ENCODE measurements at regions not wholly inside any gene's neighbourhood (a gene's known extent, or its start where the extent isn't known, plus 50 kb on each side); places are given as distances from the start of the nearest gene placed in this dataset.

- no peak overlapping the region for H3K27ac ChIP-seq (ENCODE audit: low read depth, low read length)
- no peaks in the 10 kb centered on the region for H3K27me3 ChIP-seq (replicated peaks in 1 of 4; ENCODE audit: control insufficient read depth in 3 of 4, extremely low read depth in 1 of 4, insufficient read depth in 3 of 4, low read length in 3 of 4)
- H3K23me2 ChIP-seq (ENCODE audit: low read depth, low read length): no peaks in the 10 kb centered on the region
- no peaks in the 10 kb centered on the region for H3K79me2 ChIP-seq (ENCODE audit: control insufficient read depth in 1 of 2, insufficient read depth in 2 of 2, low read length in 2 of 2)
- H2BK15ac ChIP-seq (ENCODE audit: low read length): no peak overlapping the region
- H3K4me3 ChIP-seq (ENCODE audit: extremely low read depth in 1 of 4, insufficient read depth in 2 of 4, low read depth in 3 of 4, low read length in 4 of 4): no peak overlapping the region
- H3K79me1 ChIP-seq (ENCODE audit: low read depth, low read length): no peaks in the 10 kb centered on the region
- H3K4me2 ChIP-seq (ENCODE audit: insufficient read depth in 1 of 2, low read depth in 2 of 2, low read length in 2 of 2): no peak overlapping the region
- H2BK12ac ChIP-seq (ENCODE audit: low read depth, low read length): no peak overlapping the region
- no peak overlapping the region for H3K9ac ChIP-seq (replicated peaks in 1 of 4; ENCODE audit: extremely low read depth in 1 of 4, low read depth in 3 of 4, low read length in 3 of 4)
- DNase-seq (ENCODE audit: low read depth in 1 of 2, low spot score in 2 of 2) (no peak), FAIRE-seq (no peak)
- 93% methylated on average over 7 of the region's 7 CpGs; no CpG with 5 or more reads in 1 of the 2 experiments for WGBS, 2 experiments (ENCODE audit: extremely low coverage in 1 of 2, insufficient coverage in 1 of 2, insufficient read length in 1 of 2, insufficient replicate concordance in 2 of 2, low coverage in 1 of 2, low lambda C conversion rate in 2 of 2, missing lambda C conversion rate in 1 of 2)
- TF ChIP-seq TBP (IDR thresholded peaks at IDR 0.05; ENCODE audit: low read depth, low read length): no peak
- 0 out of 4 replicates have a peak, but pooled peaks cover 0 to 2% of the 10 kb centered on the region in 2 experiments for H3K9me3 ChIP-seq (ENCODE audit: insufficient read depth in 2 of 2, low read depth in 1 of 2, low read length in 1 of 2)
- H3K4me1 ChIP-seq (replicated peaks in 1 of 4; ENCODE audit: control insufficient read depth in 3 of 4, insufficient read depth in 4 of 4, low read length in 3 of 4): no peaks in the 10 kb centered on the region; a peak in 1 of 7 replicates
- H2BK120ac ChIP-seq (replicated peaks; ENCODE audit: low read depth, low read length): no peak overlapping the region
- H2BK5ac ChIP-seq (ENCODE audit: low read depth, low read length): no peak overlapping the region
- ChIA-PET POLR2A (ENCODE audit: partially characterized antibody) (no interaction called here), CTCF (ENCODE audit: partially characterized antibody) (interaction anchor here (0.6 kb wide), 1 partner anchor 119 kb away, joined by 3 read pairs; no protein-coding TSS in a partner anchor)
- H4K20me1 ChIP-seq (replicated peaks in 1 of 2; ENCODE audit: control insufficient read depth in 1 of 2, insufficient read depth in 2 of 2, low read length in 2 of 2): no peaks in the 10 kb centered on the region
- H3K4ac ChIP-seq (replicated peaks; ENCODE audit: insufficient read length, low read depth, low read length): no peak overlapping the region
- no peak overlapping the region for H2AK5ac ChIP-seq (ENCODE audit: low read depth, low read length)
- H3K18ac ChIP-seq (ENCODE audit: extremely low read depth, low read length): no peak overlapping the region
- H3K23ac ChIP-seq (ENCODE audit: insufficient read length): no peak overlapping the region
- H2BK20ac ChIP-seq (ENCODE audit: low read length): no peak overlapping the region
- no peak overlapping the region for H4K91ac ChIP-seq (replicated peaks; ENCODE audit: insufficient read length, low read length)
- H4K5ac ChIP-seq (ENCODE audit: insufficient read length, low read depth, low read length): no peak overlapping the region
- H3K36me3 ChIP-seq (ENCODE audit: control insufficient read depth in 2 of 4, insufficient read depth in 4 of 4, low read length in 3 of 4): no peaks in the 10 kb centered on the region
- H4K8ac ChIP-seq (ENCODE audit: extremely low read depth, insufficient read depth, low read length): no peak overlapping the region
- no peak overlapping the region for H3K56ac ChIP-seq (replicated peaks; ENCODE audit: insufficient read length, low read depth, low read length)
- no peak overlapping the region for H3K14ac ChIP-seq (ENCODE audit: insufficient read length)
- no peak overlapping the region for H2AFZ ChIP-seq (ENCODE audit: low read length)
These were observed 175.2 kb upstream of the FERMT1 start for GRCh38 chr20:6298049-6298448.
